GM18907 (cell line): ENCODE measurements at regions not wholly inside any gene's neighbourhood (a gene's known extent, or its start where the extent isn't known, plus 50 kb on each side); places are given as distances from the start of the nearest gene placed in this dataset.
A peak's percentile ranks its signal among the peaks of the same experiment; 100 is the strongest.
"Not testable (repeated sequence)": the region's sequence is repeated elsewhere in the genome, so short reads cannot be mapped to it uniquely, and the experiment has no call there.

Source experiments
- ATAC-seq: cut with Tn5 transposase; IDR thresholded peaks from one replicate; pipeline ENCODE4 v1.9.1; 2021; ENCODE audit warnings: mild to moderate bottlenecking, moderate library complexity; ENCODE audit not compliant: unreplicated experiment

DNA sequence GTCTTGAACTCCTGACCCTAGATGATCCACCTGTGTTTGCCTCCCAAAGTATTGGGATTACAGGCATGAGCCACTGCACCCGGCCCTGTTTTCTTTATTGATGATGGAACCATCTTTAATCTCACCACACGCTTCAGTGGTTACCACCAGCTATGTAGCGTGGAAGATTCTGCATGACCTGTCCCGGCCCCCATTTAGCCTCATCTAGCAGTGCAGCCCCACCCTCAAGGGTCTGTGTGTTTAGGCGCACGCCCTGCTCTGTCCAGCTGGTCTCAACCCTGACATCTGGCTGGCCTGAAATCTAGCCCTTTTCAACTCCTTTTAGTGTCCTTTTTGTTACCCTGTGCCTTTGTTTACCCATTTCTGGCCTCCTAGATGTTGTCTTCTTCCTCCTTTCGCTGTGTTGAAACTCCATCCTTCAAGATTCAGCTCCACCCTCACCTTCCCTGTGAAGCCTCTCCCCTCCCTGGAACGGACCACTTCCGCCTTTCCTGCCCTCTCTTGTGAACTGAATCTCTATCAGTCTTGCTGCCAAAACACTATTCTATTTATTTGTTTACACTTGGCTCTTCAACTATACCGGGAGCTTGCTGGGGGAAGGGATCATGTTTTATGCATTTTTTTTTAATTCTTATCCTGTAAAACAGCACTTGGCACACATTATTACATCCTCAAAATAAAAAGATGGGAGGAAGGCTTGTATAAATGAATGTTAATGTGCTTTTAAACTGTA lies 101.0 kb upstream of the MTHFD1L start:
- ATAC-seq: no peak

- peak; percentile 88 for ATAC-seq
Observed at GRCh38 chr6:150765067-150765764, 100.3 kb upstream of the MTHFD1L start.

DNA sequence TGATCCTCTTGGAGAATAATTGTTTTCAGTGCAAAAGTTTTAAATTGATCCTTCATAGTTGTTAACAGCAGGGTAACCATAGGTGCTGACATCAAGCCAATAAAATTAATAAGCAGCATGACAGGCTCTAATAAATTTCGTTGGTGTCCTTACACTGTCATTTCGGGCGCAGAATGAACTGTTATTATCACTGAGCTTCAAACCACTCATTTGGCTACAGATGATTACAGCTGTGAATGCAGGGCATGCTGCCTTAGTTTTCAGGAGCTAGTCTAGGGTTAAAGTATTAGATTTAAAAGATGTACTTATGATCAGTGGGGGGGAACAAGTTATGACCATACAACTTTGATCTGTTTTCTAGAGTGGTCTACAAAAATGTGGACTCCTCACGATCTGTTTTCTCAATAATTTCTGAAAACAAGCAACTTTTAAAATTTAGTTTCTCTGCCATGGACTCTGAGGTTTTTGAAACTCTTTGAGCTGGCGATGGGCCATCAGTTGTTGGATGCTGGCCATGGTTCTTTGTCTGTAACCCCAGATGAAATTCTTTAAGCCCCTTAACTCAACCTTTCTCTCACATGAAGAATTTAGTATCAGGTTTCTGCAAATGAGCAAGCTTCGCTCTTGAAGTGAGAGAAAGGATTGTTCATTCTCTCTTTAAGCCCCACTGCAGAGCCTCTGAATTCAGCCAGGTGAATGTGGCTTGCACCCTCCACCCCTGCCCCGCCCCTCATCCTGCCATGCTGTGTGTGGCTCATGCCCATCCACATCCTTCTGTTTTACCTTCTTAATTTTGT lies 99.1 kb upstream of the MTHFD1L start:
- ATAC-seq: no peak

GRCh38 chr6:150767161-150767560 lies 98.3 kb upstream of the MTHFD1L start:
- no peak for ATAC-seq

DNA sequence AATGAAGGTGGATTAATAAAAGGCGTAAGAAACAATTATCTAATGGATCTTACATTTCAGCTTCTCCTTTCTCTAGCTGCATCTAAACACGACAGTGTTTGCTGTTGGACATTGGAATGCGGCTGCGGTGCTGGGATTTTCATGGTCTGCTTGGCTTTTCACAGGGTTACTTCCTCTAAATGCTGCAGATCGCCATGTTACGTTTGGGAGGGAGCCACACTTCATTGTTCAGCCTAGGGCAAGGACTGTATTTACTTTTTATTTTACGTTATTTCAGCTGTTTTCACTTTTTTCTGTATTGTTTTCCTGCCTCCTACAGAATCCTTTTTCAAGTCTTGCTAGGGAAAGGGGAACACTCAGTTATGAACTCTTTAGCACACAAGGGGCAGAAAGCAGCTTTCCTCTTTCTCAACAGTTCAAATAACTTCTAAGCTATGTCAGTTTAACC lies 97.9 kb upstream of the MTHFD1L start:
- no peak for ATAC-seq

DNA sequence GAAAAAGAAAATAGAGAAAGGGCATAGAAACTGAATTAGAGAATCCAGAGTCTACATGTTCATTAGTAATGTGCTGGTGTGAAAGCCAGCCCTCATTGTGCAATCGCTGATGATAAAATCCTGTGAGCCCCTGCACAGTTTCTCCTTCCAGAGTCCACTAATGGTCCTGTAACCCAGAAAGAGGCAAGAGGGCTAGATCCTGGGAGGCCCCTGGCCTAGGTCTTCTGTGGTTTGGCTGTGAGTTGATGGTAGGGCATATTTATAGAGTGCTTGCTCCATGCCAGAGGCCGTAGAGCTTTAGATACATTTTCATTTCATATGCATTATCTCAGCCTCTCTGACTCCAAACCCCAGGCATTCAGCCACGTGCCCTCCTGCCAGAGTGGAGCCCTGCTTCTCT lies 94.9 kb upstream of the MTHFD1L start:
- no peak for ATAC-seq

GRCh38 chr6:150773969-150774368 lies 91.5 kb upstream of the MTHFD1L start:
- no peak for ATAC-seq

DNA sequence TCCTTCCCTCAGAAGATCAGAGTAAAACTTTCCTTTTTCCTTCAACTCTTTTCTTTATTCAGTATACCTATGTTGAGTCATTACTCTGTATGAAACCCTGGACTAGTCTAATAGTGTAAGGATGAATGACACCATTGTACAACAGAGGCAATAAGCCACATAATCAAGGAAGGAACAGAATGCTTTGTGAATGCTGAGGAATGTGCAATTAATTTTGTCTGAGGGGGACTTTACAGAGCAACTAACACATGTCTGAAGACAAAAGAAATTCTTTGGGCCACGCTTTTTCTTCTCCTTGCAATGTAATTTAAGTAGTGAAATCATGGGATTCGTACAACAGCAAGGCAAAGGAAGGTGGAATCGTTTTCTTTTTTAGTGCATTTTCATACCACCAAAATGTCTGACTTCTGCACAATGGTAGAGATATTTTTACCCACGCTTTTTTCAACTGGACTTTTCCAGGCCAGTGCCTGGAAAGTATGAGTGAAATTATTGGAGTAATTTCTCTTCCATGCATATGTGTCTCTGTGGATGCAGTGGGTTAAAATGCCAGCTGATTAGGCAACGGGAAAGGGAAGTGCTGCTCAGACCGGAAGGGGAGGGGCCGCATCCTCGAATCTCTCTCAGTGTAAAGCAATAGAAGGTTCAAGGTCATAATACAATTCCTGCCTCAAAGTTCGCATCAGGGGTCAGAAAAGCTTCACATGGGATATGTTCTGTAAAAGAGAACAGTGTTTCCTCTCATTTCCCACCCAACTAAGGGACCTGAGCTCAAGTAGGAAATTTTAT lies 89.9 kb upstream of the MTHFD1L start:
- ATAC-seq: no peak

DNA sequence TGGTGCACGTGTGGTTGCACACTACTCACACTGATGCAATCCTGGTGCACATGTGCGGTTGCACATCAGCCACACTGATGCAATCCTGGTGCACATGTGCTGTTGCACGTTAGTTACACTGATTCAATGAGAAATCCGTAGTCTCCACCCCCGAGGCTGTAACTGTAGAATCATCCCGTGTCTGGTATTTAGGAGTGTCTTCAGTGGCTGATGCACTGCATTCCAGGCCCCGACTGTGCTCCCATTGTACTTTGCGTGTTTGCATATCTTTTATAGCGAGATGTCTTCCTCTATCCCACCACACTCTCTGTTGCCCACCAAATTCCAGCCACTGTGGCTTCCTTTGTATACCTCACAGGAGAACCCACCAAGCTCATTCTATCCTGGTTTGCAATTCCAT lies 87.8 kb upstream of the MTHFD1L start:
- ATAC-seq: no peak

DNA sequence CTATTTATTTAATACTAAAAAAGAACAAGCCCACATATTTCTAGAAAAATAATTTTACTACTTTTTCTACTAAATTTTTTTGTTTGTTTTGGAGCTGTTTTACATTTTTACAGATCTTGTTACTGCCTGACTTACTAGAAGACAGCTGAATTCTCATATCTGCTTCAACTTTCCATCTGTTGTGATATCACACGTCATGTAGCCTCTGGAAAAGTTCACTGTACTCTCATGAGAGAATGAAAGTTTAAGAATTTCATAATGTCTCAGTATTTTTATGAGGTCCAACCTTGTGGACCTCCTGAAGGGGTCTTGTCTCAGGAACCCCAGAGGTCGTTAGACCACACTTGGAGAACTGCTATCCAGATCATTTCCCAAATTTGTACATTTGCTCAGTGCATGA lies 81.7 kb upstream of the MTHFD1L start:
- ATAC-seq: no peak

DNA sequence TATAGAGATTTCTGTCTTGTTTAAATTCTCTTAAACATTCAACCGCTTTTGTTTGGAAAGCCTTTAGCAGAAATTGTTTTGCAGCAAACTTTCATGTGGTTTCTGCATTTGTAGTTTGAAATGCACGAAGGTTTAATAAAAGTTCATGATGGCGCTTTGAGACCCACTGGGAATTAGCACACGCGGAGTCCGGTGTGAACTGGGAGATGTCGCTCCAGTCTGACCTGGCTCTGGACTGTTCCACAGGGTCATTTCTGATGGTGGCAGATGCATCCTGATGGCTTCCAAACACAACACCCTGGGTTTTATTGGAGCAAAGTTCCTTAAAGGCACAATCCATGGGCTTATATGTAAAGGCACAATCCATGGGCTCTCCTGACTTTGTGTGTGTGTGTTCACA lies 78.1 kb upstream of the MTHFD1L start:
- no peak for ATAC-seq

DNA sequence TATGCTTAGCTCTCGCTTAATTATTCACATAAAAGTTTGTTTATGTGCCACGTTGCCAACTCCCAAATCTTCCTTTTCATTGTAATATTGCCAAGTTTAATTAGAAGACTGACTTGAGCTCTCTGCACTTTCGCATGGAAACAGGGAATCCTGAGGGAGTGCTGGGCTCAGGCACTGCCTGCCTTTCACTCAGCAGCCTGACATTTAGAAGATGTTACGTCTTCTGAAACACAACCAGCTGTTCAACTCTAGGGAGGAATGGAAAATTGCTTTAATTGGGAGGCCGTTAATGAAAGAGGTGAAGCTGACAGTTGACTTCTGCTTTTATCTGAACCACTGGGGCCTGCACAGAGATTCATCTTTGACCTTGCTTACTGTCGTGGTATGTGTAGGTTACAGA lies 77.4 kb upstream of the MTHFD1L start:
- ATAC-seq: no peak

GRCh38 chr6:150789906-150790305 lies 75.6 kb upstream of the MTHFD1L start:
- ATAC-seq: not testable (repeated sequence)

DNA sequence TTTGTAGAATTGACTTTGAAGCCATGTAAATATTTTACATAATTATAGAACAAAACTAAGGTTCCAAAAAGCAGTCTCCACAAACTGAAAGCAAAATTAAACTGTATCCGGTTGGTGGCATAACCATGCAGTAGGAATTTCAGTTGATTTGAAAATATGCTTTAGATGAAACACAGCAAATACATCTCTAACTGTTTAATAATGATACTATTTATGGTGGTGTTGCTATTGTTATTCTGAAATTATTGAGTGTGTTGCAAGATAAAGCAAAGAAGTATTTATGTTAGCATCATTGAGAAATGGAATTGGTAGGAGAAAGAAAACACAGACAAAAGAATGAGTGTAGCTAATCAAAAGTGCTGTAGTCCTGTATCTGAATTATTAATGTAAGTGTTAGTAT lies 73.8 kb upstream of the MTHFD1L start:
- no peak for ATAC-seq

GRCh38 chr6:150797949-150798348 lies 67.6 kb upstream of the MTHFD1L start:
- ATAC-seq: no peak

GRCh38 chr6:150799276-150799805 lies 66.2 kb upstream of the MTHFD1L start:
- ATAC-seq: no peak

DNA sequence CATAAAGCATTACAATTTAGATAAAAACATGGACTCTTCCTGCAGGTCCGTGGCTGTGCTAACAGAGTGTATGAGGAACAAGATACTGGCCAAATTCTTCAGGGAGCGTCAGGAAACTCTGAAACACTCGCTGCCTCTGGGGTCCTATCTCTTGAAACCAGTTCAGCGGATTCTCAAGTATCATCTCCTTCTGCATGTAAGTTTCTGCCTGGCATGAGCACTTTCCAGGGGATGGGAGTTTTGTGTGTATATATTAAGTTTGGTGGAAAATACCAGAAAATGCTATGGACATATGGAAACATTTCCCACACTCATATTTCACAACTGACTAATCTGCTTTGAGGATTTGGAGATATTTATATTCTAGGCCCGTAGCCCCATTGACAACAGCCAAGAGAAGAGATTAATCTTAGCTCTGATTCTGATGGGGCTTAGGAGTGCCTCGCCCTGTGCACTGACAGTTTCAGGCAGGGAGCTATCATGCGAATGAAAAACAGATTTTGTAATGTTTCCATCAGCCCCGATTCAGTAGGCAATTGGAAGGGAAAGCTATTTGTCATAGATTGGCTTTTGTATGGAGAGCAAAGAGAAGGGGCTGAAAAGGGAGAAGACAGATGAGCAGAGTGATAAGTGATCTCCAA lies 64.7 kb upstream of the MTHFD1L start:
- no peak for ATAC-seq

DNA sequence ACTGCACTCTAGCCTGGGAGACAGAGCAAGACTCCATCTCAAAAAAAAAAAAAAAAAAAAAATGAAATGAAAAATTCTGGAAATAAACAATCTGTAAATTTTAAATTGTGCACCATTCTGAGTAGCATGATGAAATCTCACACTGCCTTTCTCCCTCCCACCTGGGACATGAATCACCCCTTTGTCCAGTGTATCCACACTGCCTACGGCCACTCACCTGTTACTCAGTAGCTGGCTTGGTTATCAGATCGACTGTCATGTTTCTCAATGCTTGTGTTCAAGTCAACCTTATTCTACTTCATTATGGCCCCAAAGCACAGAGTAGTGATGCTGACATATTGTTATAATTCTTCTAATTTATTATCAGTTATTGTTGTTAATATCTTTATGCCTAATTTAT lies 58.7 kb upstream of the MTHFD1L start:
- ATAC-seq: no peak

GRCh38 chr6:150813319-150813992 lies 52.0 kb upstream of the MTHFD1L start:
- peak; percentile 67 for ATAC-seq

- ATAC-seq: peak; percentile 72
Observed at GRCh38 chr6:150813993-150814359, 51.5 kb upstream of the MTHFD1L start.
